H9 (cell line): ENCODE measurements at regions not wholly inside any gene's neighbourhood (a gene's known extent, or its start where the extent isn't known, plus 50 kb on each side); places are given as distances from the start of the nearest gene placed in this dataset.

ENCODE experiments used
- DNase-seq: peaks from one replicate; pipeline ENCODE4 v3.0.0-alpha.2; 2017
- H2AFZ ChIP-seq: one replicate; pipeline ENCODE4 v1.6.1; 2013; ENCODE audit warnings: mild to moderate bottlenecking, low read length, control low read depth, moderate library complexity
- H2AK5ac ChIP-seq: 2 replicates; pipeline ENCODE4 v1.6.1; 2013; ENCODE audit warnings: low read length, control low read depth, mixed read lengths; ENCODE audit not compliant: insufficient read length
- H2BK120ac ChIP-seq: one replicate; pipeline ENCODE4 v1.6.1; 2013; ENCODE audit warnings: low read depth, mild to moderate bottlenecking, low read length, control low read depth, inconsistent platforms; ENCODE audit not compliant: poor library complexity, severe bottlenecking
- H2BK12ac ChIP-seq: 2 replicates; pipeline ENCODE4 v1.6.1; 2013; ENCODE audit warnings: low read length, control low read depth, mixed read lengths, low read depth; ENCODE audit not compliant: insufficient read length
- H2BK15ac ChIP-seq: 2 replicates; pipeline ENCODE4 v1.6.1; 2013; ENCODE audit warnings: low read depth, low read length, control low read depth
- H2BK20ac ChIP-seq: one replicate; pipeline ENCODE4 v1.6.1; 2013; ENCODE audit warnings: low read depth, mild to moderate bottlenecking, low read length, control low read depth, inconsistent platforms; ENCODE audit not compliant: poor library complexity, severe bottlenecking
- H2BK5ac ChIP-seq: 2 replicates; pipeline ENCODE4 v1.6.1; 2013; ENCODE audit warnings: low read length, control low read depth, mixed read lengths; ENCODE audit not compliant: insufficient read length
- H3K14ac ChIP-seq: 2 replicates; pipeline ENCODE4 v1.6.1; 2013; ENCODE audit warnings: low read length, control low read depth; ENCODE audit not compliant: insufficient read depth
- H3K18ac ChIP-seq: 2 replicates; pipeline ENCODE4 v1.6.1; 2013; ENCODE audit warnings: low read depth, mild to moderate bottlenecking, mixed read lengths, low read length, control low read depth; ENCODE audit not compliant: insufficient read length
- H3K23ac ChIP-seq: 2 replicates; pipeline ENCODE4 v1.6.1; 2013; ENCODE audit warnings: low read length, control low read depth, mixed read lengths, low read depth; ENCODE audit not compliant: insufficient read length
- H3K23me2 ChIP-seq: 2 replicates; pipeline ENCODE4 v1.6.1; 2013; ENCODE audit warnings: low read depth, mild to moderate bottlenecking, mixed read lengths, low read length, control low read depth; ENCODE audit not compliant: insufficient read length, poor library complexity, severe bottlenecking
- H3K27ac ChIP-seq: 2 replicates; pipeline ENCODE4 v1.5.1; 2013; ENCODE audit warnings: low read length, control low read depth, mixed read lengths, low read depth; ENCODE audit not compliant: insufficient read length
- H3K27me3 ChIP-seq: 2 replicates; pipeline ENCODE4 v1.6.1; 2013; ENCODE audit warnings: low read length, control low read depth, inconsistent platforms; ENCODE audit not compliant: insufficient read depth
- H3K4ac ChIP-seq: 2 replicates; pipeline ENCODE4 v1.6.1; 2013; ENCODE audit warnings: low read depth, mild to moderate bottlenecking, control low read depth, inconsistent platforms, low read length, moderate library complexity
- H3K4me1 ChIP-seq: 2 replicates; pipeline ENCODE4 v1.6.1; 2013; ENCODE audit warnings: low read length, control low read depth, inconsistent platforms; ENCODE audit not compliant: insufficient read depth
- H3K4me2 ChIP-seq: 2 replicates; pipeline ENCODE4 v1.6.1; 2013; ENCODE audit warnings: low read length, control low read depth, mixed read lengths; ENCODE audit not compliant: insufficient read length, insufficient read depth
- H3K56ac ChIP-seq: 2 replicates; pipeline ENCODE4 v1.6.1; 2013; ENCODE audit warnings: low read depth, mild to moderate bottlenecking, mixed read lengths, low read length, control low read depth; ENCODE audit not compliant: insufficient read length
- H3K79me1 ChIP-seq: 2 replicates; pipeline ENCODE4 v1.6.1; 2013; ENCODE audit warnings: low read depth, mild to moderate bottlenecking, moderate library complexity, low read length, control low read depth, inconsistent platforms; ENCODE audit not compliant: insufficient read depth, poor library complexity, severe bottlenecking
- H3K79me2 ChIP-seq: 2 replicates; pipeline ENCODE4 v1.6.1; 2013; ENCODE audit warnings: low read length, control low read depth, inconsistent platforms; ENCODE audit not compliant: insufficient read depth
- H3K9ac ChIP-seq: 2 replicates; pipeline ENCODE4 v1.6.1; 2013; ENCODE audit warnings: low read length, control low read depth, mixed read lengths; ENCODE audit not compliant: insufficient read length; ENCODE audit errors: extremely low read depth
- H3K9me3 ChIP-seq: one replicate; pipeline ENCODE4 v1.6.1; 2013; ENCODE audit warnings: low read depth, low read length, inconsistent platforms; ENCODE audit not compliant: control insufficient read depth
- H3T11ph ChIP-seq: one replicate; pipeline ENCODE4 v1.6.1; 2013; ENCODE audit warnings: mild to moderate bottlenecking, low read length, control low read depth, inconsistent platforms
- H4K20me1 ChIP-seq: one replicate; pipeline ENCODE4 v1.6.1; 2013; ENCODE audit not compliant: control insufficient read depth, insufficient read length, insufficient read depth
- H4K5ac ChIP-seq: 2 replicates; pipeline ENCODE4 v1.6.1; 2013; ENCODE audit warnings: low read depth, mild to moderate bottlenecking, mixed read lengths, low read length, control low read depth; ENCODE audit not compliant: insufficient read length
- H4K8ac ChIP-seq: replicated peaks from 2 replicates; pipeline ENCODE4 v1.6.1; 2013; ENCODE audit warnings: low read length, control low read depth, mixed read lengths, low read depth; ENCODE audit not compliant: insufficient read length
- H4K91ac ChIP-seq: 2 replicates; pipeline ENCODE4 v1.6.1; 2013; ENCODE audit warnings: low read depth, mild to moderate bottlenecking, moderate library complexity, mixed read lengths, low read length, control low read depth; ENCODE audit not compliant: insufficient read length
- H3K27ac Mint-ChIP-seq, 3 experiments: 2 replicates in 2 of 3; 3 replicates in 1 of 3; pipeline ENCODE4 v1.8.0; 2020 to 2021; ENCODE audit warnings: mixed read lengths in 3 of 3, mild to moderate bottlenecking in 1 of 3, moderate library complexity in 1 of 3
- H3K27me3 Mint-ChIP-seq: 2 replicates; pipeline ENCODE4 v1.8.0; 2021; ENCODE audit warnings: low read depth, mild to moderate bottlenecking, moderate library complexity, mixed read lengths
- H3K36me3 Mint-ChIP-seq, 3 experiments: 2 replicates in 2 of 3; 3 replicates in 1 of 3; pipeline ENCODE4 v1.8.0; 2020 to 2021; ENCODE audit warnings: low read depth in 3 of 3, mixed read lengths in 3 of 3; ENCODE audit not compliant: insufficient read depth in 1 of 3
- H3K4me1 Mint-ChIP-seq, 2 experiments: 2 replicates each; pipeline ENCODE4 v1.8.0; 2020; ENCODE audit warnings: mixed read lengths in 2 of 2
- H3K4me3 Mint-ChIP-seq, 2 experiments: 2 replicates in 1 of 2; 3 replicates in 1 of 2; pipeline ENCODE4 v1.8.0; 2020 to 2021; ENCODE audit warnings: mild to moderate bottlenecking in 2 of 2, mixed read lengths in 2 of 2, moderate library complexity in 1 of 2
- H3K9me3 Mint-ChIP-seq, 2 experiments: 2 replicates in 1 of 2; 3 replicates in 1 of 2; pipeline ENCODE4 v1.8.0; 2020; ENCODE audit warnings: mild to moderate bottlenecking in 2 of 2, mixed read lengths in 2 of 2, moderate library complexity in 1 of 2
- CTCF ChIP-seq: fragments of 200-600 bp; sonication (generic); conservative IDR thresholded peaks from 3 replicates; pipeline ENCODE4 v1.8.0; 2021; ENCODE audit warnings: antibody characterized with exemption, mild to moderate bottlenecking
- WGBS: extraction: QIAGEN DNeasy Blood & Tissue Kit; methylation state at CpG from one replicate; pipeline ENCODE4 v1.1.7; 2013; ENCODE audit warnings: missing lambda C conversion rate, low lambda C conversion rate, mixed read lengths; ENCODE audit not compliant: insufficient read length; ENCODE audit errors: extremely low coverage; 5-methylcytosine and 5-hydroxymethylcytosine counted together

- H3K56ac ChIP-seq = no peak overlapping the region
- no peak overlapping the region for H3K4me3 Mint-ChIP-seq
- H2BK120ac ChIP-seq = no peak overlapping the region
Observed at GRCh38 chr12:85656561-85656960, 179.6 kb downstream of the RASSF9 start.

More at GRCh38 chr12:85656561-85656960, 179.6 kb downstream of the RASSF9 start:
- no peaks in the 10 kb centered on the region for H3K79me2 ChIP-seq
- no peak overlapping the region for H3K9ac ChIP-seq
- H3K4me2 ChIP-seq = no peak overlapping the region
- no peak overlapping the region for H2BK20ac ChIP-seq
- H2BK15ac ChIP-seq = no peak overlapping the region
- no peak overlapping the region for H2BK12ac ChIP-seq
- H3K4me1 ChIP-seq = no peaks in the 10 kb centered on the region
- H2AK5ac ChIP-seq = no peak overlapping the region
- no peak overlapping the region for H3K27ac ChIP-seq
- no peak overlapping the region for H3K4ac ChIP-seq
- H4K8ac ChIP-seq = no peak overlapping the region
- no peak for DNase-seq
- H3K9me3 Mint-ChIP-seq = peaks cover 24% of the 10 kb centered on the region in 2 experiments
- no peak overlapping the region for H3T11ph ChIP-seq
- no peaks in the 10 kb centered on the region for H4K20me1 ChIP-seq
- no peak overlapping the region for H3K27ac Mint-ChIP-seq
- no peaks in the 10 kb centered on the region for H3K27me3 Mint-ChIP-seq
- H2BK5ac ChIP-seq = no peak overlapping the region
- no peaks in the 10 kb centered on the region for H3K23me2 ChIP-seq
- peaks cover 9 to 31% (median 14%) of the 10 kb centered on the region in 3 experiments for H3K36me3 Mint-ChIP-seq
- H4K5ac ChIP-seq = no peak overlapping the region
- no peak for TF ChIP-seq CTCF
- H3K79me1 ChIP-seq = no peaks in the 10 kb centered on the region
- H3K23ac ChIP-seq = no peak overlapping the region
- no CpG with 5 or more reads among the region's 2 CpGs for WGBS
- no peak overlapping the region for H4K91ac ChIP-seq
- H3K9me3 ChIP-seq = no peaks in the 10 kb centered on the region
- peaks cover 7% of the 10 kb centered on the region in 2 experiments; a peak in 3 of 4 replicates for H3K4me1 Mint-ChIP-seq
- H2AFZ ChIP-seq = no peak overlapping the region
- no peak overlapping the region for H3K14ac ChIP-seq
- no peaks in the 10 kb centered on the region for H3K27me3 ChIP-seq
- no peak overlapping the region for H3K18ac ChIP-seq
